GM18505 (cell line): ENCODE measurements at regions not wholly inside any gene's neighbourhood (a gene's known extent, or its start where the extent isn't known, plus 50 kb on each side); places are given as distances from the start of the nearest gene placed in this dataset.

Experiments
- ATAC-seq: cut with Tn5 transposase; IDR thresholded peaks from one replicate; pipeline ENCODE4 v1.9.1; 2021; ENCODE audit not compliant: unreplicated experiment
- POLR2A ChIP-seq: IDR thresholded peaks from 4 replicates; pipeline ENCODE4 v1.6.1; 2011; ENCODE audit warnings: borderline replicate concordance; ENCODE audit not compliant: insufficient read depth, insufficient read length; ENCODE audit errors: extremely low read depth

GRCh38 chr13:109682534-109683244, 103.7 kb downstream of the IRS2 start:
- no peak for ATAC-seq
- TF ChIP-seq POLR2A, result no peak

DNA sequence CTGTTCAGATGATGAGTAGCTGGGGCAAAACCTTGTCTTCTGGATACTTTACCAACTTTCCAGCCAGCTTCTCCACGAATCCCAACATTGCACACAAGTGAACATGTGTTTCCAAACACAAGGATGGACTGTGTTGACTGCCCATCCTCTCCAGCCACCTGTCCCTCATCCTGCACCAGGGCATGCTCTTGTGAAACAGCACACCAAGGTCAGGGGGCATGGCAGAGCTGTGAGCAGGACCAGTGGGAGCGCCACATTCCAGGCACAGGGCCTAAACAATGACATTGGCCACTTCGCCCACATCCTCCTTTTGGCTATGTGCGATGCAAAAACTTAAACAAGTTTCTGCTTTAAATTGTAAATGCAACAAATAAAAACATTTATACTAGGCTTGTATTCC, 105.5 kb downstream of the IRS2 start:
- ATAC-seq, result no peak

GRCh38 chr13:109680288-109680687, 106.1 kb downstream of the IRS2 start:
- no peak for TF ChIP-seq POLR2A
- ATAC-seq, result no peak

More for the DNA sequence above, 105.5 kb downstream of the IRS2 start:
- TF ChIP-seq POLR2A, result no peak

- ATAC-seq, result no peak
- TF ChIP-seq POLR2A, result no peak
Measured at GRCh38 chr13:109678459-109678858, 107.9 kb downstream of the IRS2 start.

DNA sequence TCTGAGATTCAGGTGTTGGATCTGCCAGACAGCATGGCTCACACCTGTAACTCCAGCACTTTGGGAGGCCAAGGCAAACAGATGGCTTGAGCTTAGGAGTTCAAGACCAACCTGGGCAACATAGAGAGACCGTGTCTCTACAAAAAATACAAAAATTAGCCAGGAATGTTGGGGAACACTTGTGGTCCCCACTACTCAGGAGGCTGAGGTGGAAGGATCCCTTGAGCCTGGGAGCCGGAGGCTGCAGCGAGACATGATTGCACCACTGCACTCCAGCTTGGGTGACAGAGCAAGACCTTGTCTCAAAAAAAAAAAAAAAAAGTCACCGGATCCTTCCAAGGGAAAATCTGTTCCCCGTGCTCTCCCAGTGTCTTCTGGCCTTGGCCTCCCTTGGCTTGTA, 109.2 kb downstream of the IRS2 start:
- TF ChIP-seq POLR2A, result no peak
- ATAC-seq, result no peak

GRCh38 chr13:109673477-109673876, 112.9 kb downstream of the IRS2 start:
- ATAC-seq, result no peak

DNA sequence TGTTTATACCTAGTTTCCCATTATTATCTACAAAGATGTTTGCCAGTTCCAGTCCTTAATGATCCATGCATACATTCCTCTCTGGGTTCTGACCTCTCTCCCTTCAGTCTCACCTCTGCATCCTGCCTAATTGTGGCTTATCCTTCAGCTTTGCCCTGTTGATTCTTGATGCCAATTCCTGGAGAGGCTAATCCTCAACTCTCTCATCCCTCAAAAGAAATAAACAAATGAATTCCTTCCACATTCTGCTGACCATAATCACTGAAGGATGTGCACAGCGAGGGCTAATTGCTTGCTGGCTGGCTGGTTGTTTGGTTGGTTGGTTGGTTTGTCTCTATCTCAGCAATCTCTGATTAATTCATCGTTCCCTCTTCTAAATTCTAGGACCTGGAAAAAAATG, 113.8 kb downstream of the IRS2 start:
- TF ChIP-seq POLR2A, result no peak
- ATAC-seq, result no peak

More at GRCh38 chr13:109673477-109673876, 112.9 kb downstream of the IRS2 start:
- no peak for TF ChIP-seq POLR2A

DNA sequence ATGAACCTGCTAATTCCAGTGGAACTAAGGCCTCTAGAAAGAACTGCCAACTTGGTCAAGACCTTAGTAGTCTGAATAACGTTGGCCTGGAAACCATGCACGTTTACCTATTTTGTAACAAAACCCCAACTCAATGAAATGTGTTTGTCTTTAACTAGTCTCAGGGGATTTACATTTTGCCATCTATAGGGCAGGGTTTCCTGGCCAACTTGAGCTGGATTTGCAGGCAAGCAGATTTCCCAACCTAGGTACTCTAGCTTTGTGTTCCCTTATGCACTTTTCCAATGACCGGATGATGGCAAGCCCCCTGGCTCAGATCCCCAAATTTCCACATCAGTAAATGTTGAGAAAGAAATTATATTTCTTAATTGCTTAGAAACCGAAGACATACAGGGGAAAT, 114.5 kb downstream of the IRS2 start:
- ATAC-seq, result no peak
- no peak for TF ChIP-seq POLR2A

DNA sequence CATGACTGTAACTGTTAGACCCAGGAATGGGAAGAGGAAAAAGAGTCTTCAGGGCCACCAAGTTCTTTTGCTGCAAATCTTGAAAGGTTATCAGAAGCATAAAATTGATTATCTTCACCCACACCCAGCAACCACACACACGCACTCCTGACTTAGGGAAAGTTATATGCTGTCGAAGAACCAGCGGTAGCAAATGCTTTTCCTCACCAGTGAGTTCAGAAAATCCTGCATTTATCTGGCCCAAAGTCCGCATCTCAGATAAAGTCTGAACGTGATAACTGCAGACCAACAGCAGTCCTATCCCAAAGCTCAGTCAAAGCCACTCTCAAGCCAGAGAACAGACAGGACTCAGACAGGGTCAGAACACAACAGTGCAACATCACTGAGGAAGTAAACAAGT, 115.6 kb downstream of the IRS2 start:
- no peak for ATAC-seq
- TF ChIP-seq POLR2A, result no peak

DNA sequence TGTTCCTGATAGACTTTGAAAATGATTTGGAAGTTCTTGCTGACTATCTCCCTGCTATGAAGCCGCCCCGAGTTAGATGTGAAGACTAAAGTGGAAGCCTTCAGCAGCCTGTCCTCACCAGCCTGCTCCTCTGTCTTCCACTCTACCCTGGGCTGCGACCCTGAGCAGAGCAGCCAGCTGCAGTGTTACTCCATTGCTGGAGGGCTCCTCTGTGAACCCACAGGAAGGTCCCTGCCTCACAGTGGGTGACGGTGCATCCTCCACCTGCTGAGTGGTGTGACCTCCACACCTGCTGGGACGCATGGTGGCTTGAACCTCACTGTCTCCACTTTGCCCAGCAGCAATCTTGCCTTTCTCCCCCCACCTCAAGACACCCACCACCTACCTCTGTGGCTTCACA, 116.4 kb downstream of the IRS2 start:
- ATAC-seq, result no peak
- TF ChIP-seq POLR2A, result no peak

DNA sequence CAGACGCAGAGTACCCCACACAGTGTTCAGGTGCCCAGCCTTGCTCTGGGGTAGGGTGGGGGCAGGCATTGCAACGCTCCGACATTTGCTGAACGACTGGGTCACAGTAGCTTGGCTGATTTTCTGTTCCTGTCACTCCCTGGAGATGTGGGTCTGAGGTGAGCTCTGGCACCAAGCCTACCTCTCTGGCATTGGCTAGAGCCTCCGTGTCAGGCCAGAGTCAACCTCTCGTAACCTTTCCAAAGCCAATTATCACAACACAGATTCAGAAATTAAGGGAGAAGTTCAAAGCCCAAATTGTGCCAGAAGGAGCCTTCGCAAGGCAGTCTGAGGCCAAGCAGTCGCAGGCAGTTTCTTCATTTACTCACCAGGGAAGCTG, 117.2 kb downstream of the IRS2 start:
- no peak for ATAC-seq
- TF ChIP-seq POLR2A, result no peak

DNA sequence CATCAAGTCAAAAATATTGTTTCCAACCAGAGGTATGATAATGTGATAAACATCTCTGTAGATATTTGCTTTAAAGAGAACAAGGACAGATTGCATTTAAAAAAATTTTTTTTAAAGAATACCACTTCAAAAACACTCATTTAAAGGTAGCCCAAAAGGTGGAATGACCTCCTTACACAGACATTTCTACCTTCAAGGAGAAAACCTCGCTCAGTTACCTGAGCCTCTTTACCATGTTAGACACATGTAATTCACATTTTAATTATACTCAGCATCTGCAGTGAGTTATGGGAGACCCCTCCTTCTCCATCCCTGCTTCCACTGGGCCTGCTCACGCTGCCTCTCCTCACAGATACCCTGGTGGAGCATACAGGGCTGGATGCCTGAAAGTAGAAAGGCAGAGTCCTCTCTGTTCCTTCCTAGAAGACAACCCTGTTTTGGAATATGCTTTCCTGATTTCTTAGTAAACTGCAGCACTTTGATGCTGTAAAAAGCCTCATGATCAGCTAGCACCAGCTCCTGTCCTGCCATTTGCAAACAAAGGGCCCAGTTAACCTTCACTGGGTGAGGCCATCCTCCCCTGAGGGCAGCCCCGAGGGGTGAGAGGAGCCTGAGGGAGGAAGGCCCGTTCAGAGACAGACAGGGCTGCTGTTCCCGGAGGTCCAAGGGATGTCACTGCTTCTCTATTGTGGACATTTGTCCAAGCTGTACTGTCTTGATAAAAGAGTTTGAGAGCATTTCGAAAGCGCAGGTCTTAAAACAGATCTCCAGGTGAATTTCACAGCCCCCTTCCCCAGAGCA, 117.8 kb downstream of the IRS2 start:
- no peak for TF ChIP-seq POLR2A
- no peak for ATAC-seq

DNA sequence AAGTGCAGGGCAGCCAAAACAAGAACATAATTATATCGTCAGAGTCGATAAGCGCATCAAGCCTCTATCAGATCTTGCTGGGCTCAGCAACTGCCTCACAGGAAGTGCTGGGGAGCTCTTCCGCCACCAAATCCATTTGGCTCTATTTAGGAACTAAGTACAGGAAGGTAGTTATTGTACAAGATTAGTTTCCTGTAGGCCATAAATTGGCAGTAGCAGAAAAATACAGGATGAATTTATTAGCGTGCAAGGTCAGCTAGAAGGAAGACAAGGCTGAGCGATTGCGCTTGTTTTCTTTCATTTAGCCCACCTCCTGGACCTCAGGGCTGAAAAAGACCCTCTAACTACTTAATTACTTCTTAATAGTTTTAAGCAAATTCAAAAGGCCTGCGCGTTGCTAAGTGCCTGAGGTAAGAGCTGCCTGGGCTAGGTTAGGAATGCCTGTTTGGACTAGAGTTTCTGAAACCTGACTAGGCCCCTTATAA, 118.5 kb downstream of the IRS2 start:
- no peak for ATAC-seq

GRCh38 chr13:109667056-109667455, 119.3 kb downstream of the IRS2 start:
- no peak for ATAC-seq

More for the DNA sequence above, 118.5 kb downstream of the IRS2 start:
- no peak for TF ChIP-seq POLR2A

More at GRCh38 chr13:109667056-109667455, 119.3 kb downstream of the IRS2 start:
- no peak for TF ChIP-seq POLR2A
